Endothelial cell of umbilical vein (primary cell): ENCODE measurements at regions not wholly inside any gene's neighbourhood (a gene's known extent, or its start where the extent isn't known, plus 50 kb on each side); places are given as distances from the start of the nearest gene placed in this dataset.

ENCODE experiments used
- BruUV-seq: library from RNA; stranded (reverse); fragments of 400-500 nt; replicated peaks from 2 replicates; lab custom pipeline; 2021; lab: Mats Ljungman, UMichigan
- CTCF ChIA-PET: fragments of 300-600, 350-600 bp; sonication (Branson Sonifier 250); formaldehyde crosslinking; loops from one replicate; lab custom pipeline; 2021; ENCODE audit warnings: antibody characterized with exemption, inconsistent platforms; lab: Charles Lee
- POLR2A ChIA-PET: fragments of 300-600, 350-600 bp; sonication (Branson Sonifier 250); formaldehyde crosslinking; loops from one replicate; lab custom pipeline; 2021; ENCODE audit warnings: antibody characterized with exemption, inconsistent platforms; lab: Charles Lee
- DNase-seq: peaks from one replicate; pipeline ENCODE4 v3.0.0-alpha.2; 2011; ENCODE audit warnings: low read depth, low spot score
- FAIRE-seq: peaks from 2 replicates; lab custom pipeline; 2011; peaks lifted over from hg19 to GRCh38; lab: Jason Lieb, UNC
- H2AFZ ChIP-seq: 2 replicates; pipeline ENCODE4 v1.6.0; 2012; ENCODE audit warnings: low read depth, low read length, control low read depth, inconsistent platforms
- H3K27ac ChIP-seq: 2 replicates; pipeline ENCODE4 v1.5.1; 2011; ENCODE audit warnings: low read depth, mild to moderate bottlenecking, control low read depth, low read length, moderate library complexity; ENCODE audit not compliant: insufficient read depth
- H3K27me3 ChIP-seq, 2 experiments: 2 replicates each; pipeline versions ENCODE4 v1.6.0 to v1.6.1; 2011; ENCODE audit warnings: low read length in 2 of 2, mixed read lengths in 1 of 2; ENCODE audit not compliant: control insufficient read depth in 2 of 2, insufficient read depth in 2 of 2
- H3K36me3 ChIP-seq, 2 experiments: 2 replicates in 1 of 2; 3 replicates in 1 of 2; pipeline ENCODE4 v1.5.1; 2011; ENCODE audit warnings: low read length in 2 of 2, mild to moderate bottlenecking in 1 of 2, moderate library complexity in 1 of 2; ENCODE audit not compliant: control insufficient read depth in 2 of 2, insufficient read depth in 2 of 2; ENCODE audit errors: extremely low read depth in 1 of 2
- H3K4me1 ChIP-seq: 3 replicates; pipeline ENCODE4 v1.5.1; 2011; ENCODE audit warnings: mild to moderate bottlenecking, low read length; ENCODE audit not compliant: control insufficient read depth, insufficient read depth; ENCODE audit errors: extremely low read depth
- H3K4me2 ChIP-seq: 2 replicates; pipeline ENCODE4 v1.6.1; 2011; ENCODE audit warnings: low read length, control low read depth, mixed read lengths; ENCODE audit not compliant: insufficient read depth
- H3K4me3 ChIP-seq, 3 experiments: fragments of 200-600 bp in 1 of 3; sonication (generic), shearing (Covaris generic) in 1 of 3; replicated peaks in 1 of 3; 2 replicates each; pipeline ENCODE4 v1.5.1; 2011 to 2016; ENCODE audit warnings: control low read depth in 3 of 3, low read length in 3 of 3, mild to moderate bottlenecking in 2 of 3, inconsistent platforms in 1 of 3, low read depth in 1 of 3, moderate library complexity in 1 of 3; ENCODE audit not compliant: insufficient read depth in 1 of 3
- H3K79me2 ChIP-seq: 2 replicates; pipeline ENCODE4 v1.6.0; 2012; ENCODE audit warnings: low read length, inconsistent platforms; ENCODE audit not compliant: control insufficient read depth, insufficient read depth
- H3K9ac ChIP-seq: replicated peaks from 2 replicates; pipeline ENCODE3; 2011; ENCODE audit warnings: low read length, control low read depth; ENCODE audit not compliant: insufficient read depth; ENCODE audit errors: extremely low read depth
- H3K9me1 ChIP-seq: replicated peaks from 3 replicates; pipeline ENCODE4 v1.6.0; 2011; ENCODE audit warnings: mild to moderate bottlenecking, low read length; ENCODE audit not compliant: control insufficient read depth, insufficient read depth; ENCODE audit errors: extremely low read depth
- H3K9me3 ChIP-seq: replicated peaks from 2 replicates; pipeline ENCODE4 v1.5.1; 2012; ENCODE audit warnings: low read length, inconsistent platforms; ENCODE audit not compliant: control insufficient read depth, insufficient read depth
- H4K20me1 ChIP-seq: replicated peaks from 2 replicates; pipeline ENCODE3; 2011; ENCODE audit warnings: mild to moderate bottlenecking, low read length; ENCODE audit not compliant: control insufficient read depth, insufficient read depth; ENCODE audit errors: extremely low read depth
- EZH2 ChIP-seq: IDR thresholded peaks from 2 replicates; pipeline ENCODE4 v1.6.1; 2012; ENCODE audit warnings: borderline replicate concordance, low read depth, mild to moderate bottlenecking, moderate library complexity, low read length, inconsistent platforms; ENCODE audit not compliant: severe bottlenecking
- GATA2 ChIP-seq: IDR thresholded peaks from 2 replicates; pipeline ENCODE4 v1.7.0; 2011; ENCODE audit warnings: low read depth, mild to moderate bottlenecking, moderate library complexity, mixed read lengths, low read length; ENCODE audit not compliant: insufficient read length, insufficient read depth
- MYC ChIP-seq: IDR thresholded peaks from one replicate; pipeline ENCODE4 v1.6.1; 2011; ENCODE audit warnings: mild to moderate bottlenecking, low read depth, low read length
- POLR2AphosphoS5 ChIP-seq: IDR thresholded peaks from 2 replicates; pipeline ENCODE4 v1.6.1; 2012; ENCODE audit warnings: low read depth, mild to moderate bottlenecking, control low read depth, low read length, moderate library complexity; ENCODE audit not compliant: insufficient read depth
- dilution Hi-C: fragments of 300-500 bp; cut with MboI; formaldehyde crosslinking; loops from one replicate; pipeline ENCODE4 v1.15.0; 2019; ENCODE audit warnings: low sequenced_read_pairs; ENCODE audit not compliant: extremely low pct_ligation_motif_present
- intact Hi-C: fragments of 100-400 bp; cut with micrococcal nuclease; formaldehyde crosslinking; loops from one replicate; pipeline ENCODE4 v1.10.0; 2022
- TF ChIP-seq, protein P1 (sequence below), 2 donors: IDR thresholded peaks; 1 replicate in 1 of 2; 2 replicates in 1 of 2; pipeline ENCODE4 v1.5.1; 2011; ENCODE audit warnings: low read length in 2 of 2, mild to moderate bottlenecking in 2 of 2, moderate library complexity in 2 of 2, control low read depth in 1 of 2, inconsistent platforms in 1 of 2, low read depth in 1 of 2; ENCODE audit not compliant: insufficient read depth in 1 of 2; ENCODE audit errors: extremely low read depth in 1 of 2
- TF ChIP-seq, protein P2 (sequence below): IDR thresholded peaks from 2 replicates; pipeline ENCODE4 v1.6.1; 2011; ENCODE audit not compliant: insufficient read depth, insufficient read length

DNA sequence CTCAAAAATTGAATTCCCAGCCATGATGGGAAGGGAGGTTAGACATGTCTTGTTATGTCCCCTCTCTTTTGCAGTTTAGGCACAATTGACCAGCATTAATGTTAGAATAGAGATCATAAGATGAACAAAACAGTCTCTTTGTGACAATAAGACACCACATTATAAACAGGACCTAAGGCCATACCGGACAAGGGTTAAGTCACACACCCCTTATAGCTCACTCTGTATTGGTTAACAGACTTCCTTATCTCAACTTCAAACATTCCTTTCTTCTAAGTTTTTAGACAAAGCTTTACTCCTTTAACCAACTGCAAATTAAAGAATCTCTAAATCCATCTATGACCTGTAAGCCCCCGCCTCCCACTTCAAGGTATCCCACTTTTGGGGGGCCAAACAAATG, 81.1 kb upstream of the CPM start:
- Histone ChIP-seq H2AFZ (no peak overlapping the region), H4K20me1 (no peaks in the 10 kb centered on the region), H3K36me3 (no peaks in the 10 kb centered on the region), H3K9me1 (no peaks in the 10 kb centered on the region), H3K9me3 (no peaks in the 10 kb centered on the region), H3K27me3 (peaks cover 1 to 11% of the 10 kb centered on the region in 2 experiments), H3K27ac (no peak overlapping the region), H3K9ac (no peak overlapping the region), H3K4me1 (no peaks in the 10 kb centered on the region), H3K4me2 (no peak overlapping the region), H3K79me2 (no peaks in the 10 kb centered on the region), H3K4me3 (no peak overlapping the region)
- TF ChIP-seq MYC (no peak), GATA2 (no peak)
- TF ChIP-seq, protein P1, sequence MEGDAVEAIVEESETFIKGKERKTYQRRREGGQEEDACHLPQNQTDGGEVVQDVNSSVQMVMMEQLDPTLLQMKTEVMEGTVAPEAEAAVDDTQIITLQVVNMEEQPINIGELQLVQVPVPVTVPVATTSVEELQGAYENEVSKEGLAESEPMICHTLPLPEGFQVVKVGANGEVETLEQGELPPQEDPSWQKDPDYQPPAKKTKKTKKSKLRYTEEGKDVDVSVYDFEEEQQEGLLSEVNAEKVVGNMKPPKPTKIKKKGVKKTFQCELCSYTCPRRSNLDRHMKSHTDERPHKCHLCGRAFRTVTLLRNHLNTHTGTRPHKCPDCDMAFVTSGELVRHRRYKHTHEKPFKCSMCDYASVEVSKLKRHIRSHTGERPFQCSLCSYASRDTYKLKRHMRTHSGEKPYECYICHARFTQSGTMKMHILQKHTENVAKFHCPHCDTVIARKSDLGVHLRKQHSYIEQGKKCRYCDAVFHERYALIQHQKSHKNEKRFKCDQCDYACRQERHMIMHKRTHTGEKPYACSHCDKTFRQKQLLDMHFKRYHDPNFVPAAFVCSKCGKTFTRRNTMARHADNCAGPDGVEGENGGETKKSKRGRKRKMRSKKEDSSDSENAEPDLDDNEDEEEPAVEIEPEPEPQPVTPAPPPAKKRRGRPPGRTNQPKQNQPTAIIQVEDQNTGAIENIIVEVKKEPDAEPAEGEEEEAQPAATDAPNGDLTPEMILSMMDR (IDR thresholded peaks at IDR 0.05; ENCODE audit: extremely low read depth in 1 of 2, insufficient read depth in 1 of 2, low read depth in 1 of 2, low read length in 2 of 2) = no peak
- dilution Hi-C loops (no loop called here), intact Hi-C loops (no loop called here)
- DNase-seq = no peak
- ChIA-PET CTCF (no interaction called here), POLR2A (no interaction called here)
- no TSS peak for BruUV-seq
- FAIRE-seq = no peak

DNA sequence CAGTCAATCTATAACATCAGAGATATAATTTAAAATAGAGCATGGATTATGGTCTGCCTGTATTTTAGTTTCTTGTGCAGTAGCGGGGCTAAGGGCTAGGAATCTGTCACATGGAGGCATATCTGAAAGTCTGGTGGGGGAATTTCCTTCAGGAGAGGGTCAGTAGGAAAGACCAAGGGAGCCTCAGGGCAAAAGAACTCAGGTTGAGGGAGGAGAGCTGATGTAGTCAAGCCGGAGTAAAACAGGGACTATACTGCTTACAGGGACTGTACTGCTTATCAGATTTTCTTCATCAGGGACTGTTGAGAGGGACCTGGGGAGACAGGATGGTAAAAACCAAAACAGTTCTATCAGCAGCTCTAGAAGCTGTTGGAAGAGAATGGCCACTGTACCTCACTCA, 82.0 kb upstream of the CPM start:
- ChIA-PET POLR2A (no interaction called here), CTCF (interaction anchor here (1.7 kb wide), 1 partner anchor 10 kb away, joined by 3 read pairs; no protein-coding TSS in a partner anchor)
- dilution Hi-C loops = no loop called here
- H3K9ac ChIP-seq = no peak overlapping the region
- FAIRE-seq = no peak
- H3K4me1 ChIP-seq = no peaks in the 10 kb centered on the region
- no peaks in the 10 kb centered on the region for H3K9me1 ChIP-seq
- H3K79me2 ChIP-seq = no peaks in the 10 kb centered on the region
- no peak overlapping the region for H3K4me3 ChIP-seq
- TF ChIP-seq POLR2AphosphoS5 (no peak), GATA2 (no peak), EZH2 (no peak)
- TF ChIP-seq, protein P2, sequence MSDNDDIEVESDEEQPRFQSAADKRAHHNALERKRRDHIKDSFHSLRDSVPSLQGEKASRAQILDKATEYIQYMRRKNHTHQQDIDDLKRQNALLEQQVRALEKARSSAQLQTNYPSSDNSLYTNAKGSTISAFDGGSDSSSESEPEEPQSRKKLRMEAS = no peak
- H3K9me3 ChIP-seq = no peaks in the 10 kb centered on the region
- peaks cover 1 to 9% of the 10 kb centered on the region in 2 experiments for H3K27me3 ChIP-seq
- intact Hi-C loops = loop anchor here (5.0 kb wide), 1 partner anchor 83 kb away; the partner anchor contains the start of gene CPM
- H3K4me2 ChIP-seq = no peak overlapping the region
- no peak for DNase-seq
- no peaks in the 10 kb centered on the region for H3K36me3 ChIP-seq
- no peak overlapping the region for H2AFZ ChIP-seq
- no TSS peak for BruUV-seq
- no peaks in the 10 kb centered on the region for H4K20me1 ChIP-seq
- H3K27ac ChIP-seq = no peak overlapping the region
